Midbrain (tissue), 1 donor: ENCODE measurements at regions not wholly inside any gene's neighbourhood (a gene's known extent, or its start where the extent isn't known, plus 50 kb on each side); places are given as distances from the start of the nearest gene placed in this dataset.
"Not testable (repeated sequence)": the region's sequence is repeated elsewhere in the genome, so short reads cannot be mapped to it uniquely, and the experiment has no call there.

Experiments
- DNase-seq: peaks from one replicate; lab custom pipeline; 2025; lab: John Stamatoyannopoulos, UW

DNA sequence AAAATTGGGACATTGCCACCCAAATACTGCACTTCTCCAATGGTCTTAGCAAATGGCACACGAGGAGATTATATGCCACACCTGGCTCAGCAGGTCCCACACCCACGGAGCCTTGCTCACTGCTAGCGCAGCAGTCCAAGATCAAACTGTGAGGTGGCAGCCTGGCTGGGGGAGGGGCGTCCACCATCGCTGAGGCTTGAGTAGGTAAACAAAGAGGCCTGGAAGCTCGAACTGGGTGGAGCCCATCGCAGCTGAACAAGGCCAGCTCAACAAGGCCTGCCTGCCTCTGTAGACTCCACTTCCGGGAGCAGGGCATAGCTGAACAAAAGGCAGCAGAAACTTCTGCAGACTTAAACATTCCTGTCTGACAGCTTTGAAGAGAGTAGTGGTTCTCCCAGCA lies 222.4 kb upstream of the PCDH9 start:
- not testable (repeated sequence) for DNase-seq

DNA sequence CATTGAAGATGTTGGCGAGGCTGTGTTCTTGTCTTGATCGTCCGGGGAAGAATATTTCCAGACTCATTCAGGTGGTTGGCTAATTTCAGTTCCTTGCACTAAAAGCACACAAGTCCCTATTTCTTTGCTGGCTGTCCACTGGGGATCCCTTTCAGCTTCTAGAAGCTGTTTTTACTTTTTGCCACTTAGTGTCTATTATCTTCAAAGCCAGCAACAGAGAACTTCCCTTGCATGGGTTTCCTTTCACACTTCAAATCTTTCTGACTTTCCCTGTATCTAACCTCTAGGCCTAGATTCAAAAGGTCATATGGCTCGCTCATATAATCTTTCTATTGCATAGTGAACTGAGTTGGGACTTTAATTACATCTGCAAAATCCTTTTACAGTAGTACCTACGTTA lies 215.3 kb upstream of the PCDH9 start:
- no peak for DNase-seq

DNA sequence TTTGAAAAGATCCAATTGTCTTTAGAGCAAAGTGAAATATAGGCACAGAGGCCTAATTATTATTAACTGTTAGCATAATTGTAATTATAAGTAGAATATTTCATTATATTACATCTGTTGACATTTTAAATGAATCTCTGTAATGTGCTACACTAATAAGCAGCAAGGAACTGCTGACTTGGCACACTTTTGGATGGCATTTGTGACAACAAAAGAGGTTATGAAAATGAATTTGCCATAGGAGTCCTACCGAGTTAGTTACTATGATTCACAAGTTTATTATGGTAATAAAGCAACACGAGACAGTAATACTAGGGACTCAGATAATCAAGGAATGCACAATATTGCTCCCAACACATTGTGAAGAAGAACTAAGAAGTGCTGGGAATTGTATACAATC lies 213.8 kb upstream of the PCDH9 start:
- no peak for DNase-seq

- no peak for DNase-seq
Measured at GRCh38 chr13:67440236-67440975, 210.3 kb upstream of the PCDH9 start.

DNA sequence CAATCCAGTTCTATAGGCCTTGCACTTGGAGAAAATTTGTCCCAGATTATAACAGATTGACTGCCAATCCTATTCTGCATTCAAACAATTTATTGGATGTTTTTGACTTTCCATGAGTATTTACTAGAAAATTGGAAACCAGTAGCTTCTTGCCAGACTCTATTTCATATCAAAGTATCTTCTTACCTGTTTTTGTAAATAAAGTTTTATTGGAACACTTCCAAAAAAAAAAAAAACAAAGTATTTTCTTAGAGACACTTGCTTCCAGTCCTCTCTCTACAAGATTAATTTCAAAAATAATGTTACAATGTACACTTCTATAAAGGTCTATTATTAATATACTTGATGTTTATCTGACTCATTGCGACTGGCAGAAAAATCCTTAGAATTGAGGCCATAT lies 209.2 kb upstream of the PCDH9 start:
- DNase-seq: no peak

DNA sequence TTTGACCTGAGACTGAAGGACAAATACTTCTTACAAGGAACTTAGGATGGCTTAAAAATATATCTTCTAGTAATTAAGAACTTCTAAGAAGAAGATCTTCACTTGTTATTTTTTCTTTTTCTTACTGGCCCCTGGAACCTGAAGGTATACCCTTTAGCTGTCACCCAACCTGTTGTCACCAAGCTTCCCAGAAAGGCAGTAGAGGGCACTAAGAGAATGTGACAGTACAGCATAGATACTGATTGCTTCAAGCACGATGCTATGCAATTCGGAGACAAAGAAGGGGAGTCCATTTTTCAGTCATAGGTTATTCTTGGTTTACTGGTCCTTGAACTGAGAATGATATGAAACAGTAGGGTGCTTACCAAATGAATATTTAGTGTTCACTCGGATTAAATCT lies 208.3 kb upstream of the PCDH9 start:
- DNase-seq: no peak

DNA sequence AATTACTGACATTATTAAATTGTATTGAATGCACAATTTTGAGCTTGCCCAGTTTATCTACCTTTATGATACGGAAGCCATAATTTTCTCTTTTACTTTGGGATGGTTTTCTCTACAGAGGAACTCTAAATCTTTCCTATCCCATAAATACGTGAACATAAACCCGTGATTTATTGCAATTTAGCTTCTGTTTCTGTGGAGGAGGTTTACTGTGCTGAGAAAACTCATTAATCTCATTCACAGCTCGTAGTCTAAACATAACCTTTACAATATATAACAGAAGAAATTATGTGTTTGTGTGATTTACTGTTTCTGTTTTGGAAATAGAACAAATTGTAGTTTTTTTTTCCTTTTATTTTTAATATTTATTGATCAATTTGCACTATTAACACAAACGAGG lies 207.1 kb upstream of the PCDH9 start:
- DNase-seq: no peak

- no peak for DNase-seq
Measured at GRCh38 chr13:67421475-67421874, 191.3 kb upstream of the PCDH9 start.

GRCh38 chr13:67416047-67416925 lies 186.2 kb upstream of the PCDH9 start:
- no peak for DNase-seq

- no peak for DNase-seq
Measured at GRCh38 chr13:67410645-67411044, 180.5 kb upstream of the PCDH9 start.

DNA sequence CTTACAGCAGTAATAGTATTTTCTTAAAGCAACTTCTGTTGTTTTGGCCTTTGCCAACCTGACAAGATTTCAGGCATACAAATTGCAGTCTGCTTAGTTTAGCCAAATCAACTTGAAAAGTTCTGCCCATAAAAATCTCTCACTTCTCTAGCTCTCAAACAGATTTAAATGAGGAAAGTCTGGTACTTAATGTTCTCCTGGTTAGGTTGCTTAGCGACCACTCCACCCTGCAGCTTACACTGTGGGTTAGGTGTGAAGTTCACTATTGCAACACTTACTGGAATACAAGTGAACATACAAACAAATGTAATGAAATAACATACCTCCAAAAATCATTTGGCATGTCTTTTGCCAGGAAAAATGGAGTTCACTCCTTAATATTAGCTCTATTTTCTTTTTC lies 178.7 kb upstream of the PCDH9 start:
- peak; percentile 48 for DNase-seq

DNA sequence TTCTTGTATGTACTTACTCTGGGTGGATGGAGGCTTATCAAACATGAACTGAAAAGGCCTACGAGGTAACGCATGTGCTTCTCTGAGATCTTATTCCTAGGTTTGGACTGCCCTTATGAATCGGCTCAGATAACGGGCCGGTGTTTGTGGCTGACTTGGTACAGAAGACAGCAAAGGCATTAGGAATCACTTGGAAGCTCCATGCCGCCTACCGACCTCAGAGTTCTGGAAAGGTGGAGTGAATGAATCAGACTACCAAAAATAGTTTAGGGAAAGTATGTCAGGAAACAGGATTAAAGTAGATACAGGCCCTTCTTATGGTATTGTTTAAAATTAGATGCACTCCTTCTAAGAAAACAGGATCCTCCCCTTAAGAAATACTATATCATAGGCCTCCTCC lies 172.4 kb upstream of the PCDH9 start:
- no peak for DNase-seq

- no peak for DNase-seq
Measured at GRCh38 chr13:67395577-67395976, 165.4 kb upstream of the PCDH9 start.

DNA sequence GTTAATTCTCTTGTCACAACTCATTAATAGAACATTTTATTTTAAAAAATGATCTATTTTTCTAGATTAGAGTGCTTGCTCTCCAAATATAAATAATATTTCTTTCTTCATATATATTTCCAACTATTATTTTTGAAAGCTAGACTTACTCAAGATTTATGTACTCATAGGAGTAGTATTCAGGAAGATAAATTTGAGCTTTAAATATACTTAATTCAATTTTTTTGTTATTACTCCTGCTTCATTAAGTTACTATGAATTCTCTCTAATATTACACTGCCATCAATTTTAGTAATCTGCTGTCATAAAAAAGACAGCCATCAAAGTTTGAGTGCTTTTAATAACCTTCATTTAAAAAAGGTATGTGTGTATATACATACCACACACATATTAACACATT lies 161.9 kb upstream of the PCDH9 start:
- DNase-seq: no peak

GRCh38 chr13:67390462-67391086 lies 160.4 kb upstream of the PCDH9 start:
- no peak for DNase-seq

DNA sequence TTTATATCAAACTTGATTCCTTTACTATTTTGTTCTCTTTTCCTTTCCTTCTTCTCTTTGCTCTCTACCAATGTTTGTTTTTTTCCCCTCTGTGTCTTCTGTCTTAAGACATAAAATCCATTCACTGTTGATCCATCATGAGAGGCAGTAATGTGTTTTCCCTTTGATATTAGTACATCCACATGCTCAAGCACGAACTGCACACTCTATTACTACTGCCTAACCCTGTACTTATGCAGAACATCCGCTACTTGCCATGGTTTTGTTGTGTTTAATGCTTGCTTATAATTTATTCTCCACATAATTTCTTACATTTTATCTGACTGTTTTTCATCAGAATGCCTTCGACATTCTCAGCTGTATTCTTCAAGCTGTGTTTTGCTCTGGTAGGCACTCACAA lies 159.0 kb upstream of the PCDH9 start:
- DNase-seq: no peak

- not testable (repeated sequence) for DNase-seq
Measured at GRCh38 chr13:67383109-67383757, 153.1 kb upstream of the PCDH9 start.

- no peak for DNase-seq
Measured at GRCh38 chr13:67377919-67378318, 147.8 kb upstream of the PCDH9 start.

- no peak for DNase-seq
Measured at GRCh38 chr13:67374391-67374790, 144.3 kb upstream of the PCDH9 start.

DNA sequence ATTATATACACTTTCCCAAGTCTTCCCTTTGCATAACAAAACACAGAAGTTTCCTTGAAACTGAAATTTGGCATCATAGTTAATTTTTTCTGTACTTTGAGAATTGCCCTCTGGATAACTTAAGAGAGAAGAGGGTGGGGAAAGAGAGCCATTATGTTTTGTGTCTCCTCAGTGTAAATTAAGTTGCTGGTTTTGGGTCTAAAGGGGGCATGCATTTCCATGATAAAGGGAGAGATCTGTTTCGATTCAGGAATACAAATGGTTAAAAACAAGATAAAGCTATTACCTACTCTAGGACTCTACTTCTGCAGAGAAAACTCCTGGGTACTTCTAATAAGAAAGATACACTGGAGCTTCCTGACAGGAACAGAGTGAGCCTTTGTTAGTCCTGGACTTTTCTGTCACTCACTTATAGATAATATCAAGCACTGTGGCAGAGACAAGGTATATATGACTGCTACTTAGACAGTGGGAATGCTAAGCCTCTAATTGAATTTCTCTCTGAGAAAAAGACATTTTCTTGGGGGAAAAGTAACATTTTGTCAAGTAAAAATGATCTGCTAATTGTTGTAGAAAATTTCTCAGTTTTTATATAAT lies 142.8 kb upstream of the PCDH9 start:
- DNase-seq: no peak

DNA sequence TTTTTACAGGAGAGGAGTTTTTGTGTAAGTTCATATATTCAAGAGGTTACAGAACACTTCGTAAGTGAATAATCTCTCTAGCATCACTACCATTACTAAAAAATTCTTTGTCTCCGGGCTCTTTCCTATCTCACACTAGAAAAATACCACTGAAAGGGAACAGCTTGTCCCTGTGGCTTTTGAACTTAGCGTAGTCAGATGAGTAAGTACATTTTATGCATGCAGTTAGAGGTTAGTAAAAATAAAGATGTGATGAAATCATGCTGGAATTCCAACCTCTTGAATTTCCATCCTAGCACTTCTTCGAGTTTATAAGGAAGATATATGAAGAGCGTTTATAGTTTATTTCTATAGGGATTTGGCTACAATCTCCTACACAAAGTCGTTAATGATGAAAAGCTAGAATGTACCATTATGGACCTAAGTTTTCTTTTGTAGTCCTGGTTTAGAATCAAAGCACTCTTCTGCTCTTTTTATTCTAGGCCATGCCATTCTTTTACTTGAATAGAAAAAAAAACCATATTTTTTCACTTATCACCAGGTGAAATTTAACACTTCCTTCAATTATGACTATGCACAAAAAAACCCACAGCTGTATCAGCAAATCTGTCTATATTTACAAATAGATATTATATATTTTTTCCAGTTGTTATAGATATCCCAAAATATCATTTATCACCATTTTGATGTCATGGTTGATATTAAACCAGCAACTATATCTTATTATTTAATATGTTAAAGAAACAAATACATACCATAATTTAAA lies 139.9 kb upstream of the PCDH9 start:
- no peak for DNase-seq
